Esophagus squamous epithelium (tissue), 4 donors: ENCODE measurements at regions not wholly inside any gene's neighbourhood (a gene's known extent, or its start where the extent isn't known, plus 50 kb on each side); places are given as distances from the start of the nearest gene placed in this dataset.

Source experiments
- POLR2A ChIP-seq, 4 donors: fragments of 450-650 bp; IDR thresholded peaks; one replicate each; pipeline ENCODE4 v1.6.1; 2017; ENCODE audit warnings: antibody characterized with exemption in 4 of 4, mild to moderate bottlenecking in 4 of 4, moderate library complexity in 3 of 4
- TF ChIP-seq, protein P1 (sequence below), 6 experiments: fragments of 450-650 bp in 4 of 6; fragments of 200-600 bp in 2 of 6; sonication (generic) in 2 of 6; IDR thresholded peaks; one replicate each; pipeline ENCODE4 v1.5.1; 2016 to 2019; ENCODE audit warnings: antibody characterized with exemption in 6 of 6, mild to moderate bottlenecking in 4 of 6, moderate library complexity in 4 of 6

DNA sequence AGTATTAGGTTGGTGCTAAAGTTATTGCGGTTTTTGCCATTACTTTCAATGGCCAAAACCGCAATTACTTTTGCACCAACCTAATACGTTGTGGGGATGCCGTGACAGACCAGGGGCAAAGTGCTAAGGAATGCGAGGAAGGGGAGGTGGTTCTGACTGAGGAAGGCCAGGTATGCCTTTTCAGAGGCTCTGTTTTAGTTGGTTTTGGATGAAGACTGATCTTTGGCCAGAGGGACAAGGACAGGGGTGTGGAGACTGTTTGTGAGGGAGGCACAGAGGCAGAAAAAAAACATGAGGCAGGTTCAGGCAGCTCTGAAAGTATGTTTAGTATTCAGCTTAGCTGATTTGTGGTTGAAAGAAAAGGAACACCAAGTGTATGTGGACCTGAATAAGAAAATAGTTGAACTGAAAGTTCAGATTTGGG lies 358.2 kb downstream of the RPS6KC1 start:
- TF ChIP-seq, protein P1, sequence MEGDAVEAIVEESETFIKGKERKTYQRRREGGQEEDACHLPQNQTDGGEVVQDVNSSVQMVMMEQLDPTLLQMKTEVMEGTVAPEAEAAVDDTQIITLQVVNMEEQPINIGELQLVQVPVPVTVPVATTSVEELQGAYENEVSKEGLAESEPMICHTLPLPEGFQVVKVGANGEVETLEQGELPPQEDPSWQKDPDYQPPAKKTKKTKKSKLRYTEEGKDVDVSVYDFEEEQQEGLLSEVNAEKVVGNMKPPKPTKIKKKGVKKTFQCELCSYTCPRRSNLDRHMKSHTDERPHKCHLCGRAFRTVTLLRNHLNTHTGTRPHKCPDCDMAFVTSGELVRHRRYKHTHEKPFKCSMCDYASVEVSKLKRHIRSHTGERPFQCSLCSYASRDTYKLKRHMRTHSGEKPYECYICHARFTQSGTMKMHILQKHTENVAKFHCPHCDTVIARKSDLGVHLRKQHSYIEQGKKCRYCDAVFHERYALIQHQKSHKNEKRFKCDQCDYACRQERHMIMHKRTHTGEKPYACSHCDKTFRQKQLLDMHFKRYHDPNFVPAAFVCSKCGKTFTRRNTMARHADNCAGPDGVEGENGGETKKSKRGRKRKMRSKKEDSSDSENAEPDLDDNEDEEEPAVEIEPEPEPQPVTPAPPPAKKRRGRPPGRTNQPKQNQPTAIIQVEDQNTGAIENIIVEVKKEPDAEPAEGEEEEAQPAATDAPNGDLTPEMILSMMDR (IDR thresholded peaks at IDR 0.05), result no peak
- no peak for TF ChIP-seq POLR2A (IDR thresholded peaks at IDR 0.05)
